Neutrophil (primary cell): ENCODE measurements at regions not wholly inside any gene's neighbourhood (a gene's known extent, or its start where the extent isn't known, plus 50 kb on each side); places are given as distances from the start of the nearest gene placed in this dataset.

Experiments used
- H3K27ac ChIP-seq: fragments of 200-600 bp; sonication (generic); 2 replicates; pipeline ENCODE4 v1.5.1; 2016; ENCODE audit warnings: mild to moderate bottlenecking, moderate library complexity
- H3K27me3 ChIP-seq: fragments of 200-600 bp; sonication (generic); 2 replicates; pipeline ENCODE4 v1.6.0; 2016; ENCODE audit warnings: mild to moderate bottlenecking
- H3K36me3 ChIP-seq: fragments of 200-600 bp; sonication (generic); 2 replicates; pipeline ENCODE4 v1.5.1; 2017
- H3K4me1 ChIP-seq, 2 experiments: fragments of 200-600 bp in 1 of 2; sonication (generic) in 1 of 2; 1 replicate in 1 of 2; 2 replicates in 1 of 2; pipeline versions ENCODE4 v1.5.1 to v1.6.1; 2013 to 2016; ENCODE audit warnings: low read depth in 1 of 2, low read length in 1 of 2, mild to moderate bottlenecking in 1 of 2, moderate library complexity in 1 of 2; ENCODE audit not compliant: control insufficient read depth in 1 of 2, insufficient read depth in 1 of 2
- H3K4me3 ChIP-seq, 2 experiments: fragments of 200-600 bp in 1 of 2; sonication (generic) in 1 of 2; 1 replicate in 1 of 2; 2 replicates in 1 of 2; pipeline ENCODE4 v1.5.1; 2013 to 2016; ENCODE audit warnings: low read depth in 1 of 2, low read length in 1 of 2, mild to moderate bottlenecking in 1 of 2, moderate library complexity in 1 of 2
- H3K9me3 ChIP-seq: fragments of 200-600 bp; sonication (generic); 2 replicates; pipeline ENCODE4 v1.5.1; 2016
- CTCF ChIP-seq: fragments of 200-600 bp; sonication (generic); IDR thresholded peaks from 2 replicates; pipeline ENCODE4 v1.5.1; 2016; ENCODE audit warnings: antibody characterized with exemption

DNA sequence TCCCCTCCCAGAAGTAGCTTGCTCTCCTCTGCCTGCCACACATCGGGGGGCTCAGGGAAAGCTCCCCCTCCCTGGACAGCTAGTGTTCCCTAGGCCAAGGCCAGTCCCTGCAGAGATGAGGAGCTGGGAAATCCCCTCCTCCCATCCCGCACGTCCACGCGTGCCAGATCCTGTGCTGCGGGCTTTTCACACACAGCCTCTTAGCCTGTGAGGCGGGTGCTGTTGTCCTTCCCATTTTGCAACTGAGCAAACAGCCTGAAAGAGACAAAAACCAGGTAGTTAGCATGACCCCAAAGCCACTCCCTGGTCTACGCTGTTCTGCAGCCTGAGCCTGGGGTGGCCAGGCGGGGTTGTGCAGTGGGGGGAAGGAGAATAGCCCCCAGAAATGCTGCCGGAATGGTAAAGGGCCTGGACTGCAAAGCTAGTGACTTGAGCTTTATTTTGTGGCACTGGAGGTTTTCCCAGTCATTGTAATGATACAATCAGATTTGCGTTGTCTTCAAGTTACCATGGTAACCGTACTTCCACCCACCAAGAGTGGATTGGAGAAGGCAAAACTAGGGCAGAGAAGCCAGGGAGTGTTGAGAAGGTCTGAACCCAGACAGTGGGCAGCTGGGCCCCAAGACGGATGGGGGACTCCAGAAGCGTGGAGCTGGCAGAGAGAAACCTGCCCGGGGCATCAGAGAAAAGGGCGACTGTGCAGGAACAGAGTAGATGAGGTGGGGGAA, 98.6 kb upstream of the KCTD7 start:
- H3K27ac ChIP-seq, result no peak overlapping the region
- H3K36me3 ChIP-seq, result peaks cover 31% of the 10 kb centered on the region
- no peaks in the 10 kb centered on the region for H3K4me1 ChIP-seq
- no peak overlapping the region for H3K4me3 ChIP-seq
- no peaks in the 10 kb centered on the region for H3K27me3 ChIP-seq
- no peaks in the 10 kb centered on the region for H3K9me3 ChIP-seq
- no peak for TF ChIP-seq CTCF

GRCh38 chr7:66535414-66536329, 93.0 kb upstream of the KCTD7 start:
- no peak for TF ChIP-seq CTCF
- H3K36me3 ChIP-seq, result peaks cover 18% of the 10 kb centered on the region

DNA sequence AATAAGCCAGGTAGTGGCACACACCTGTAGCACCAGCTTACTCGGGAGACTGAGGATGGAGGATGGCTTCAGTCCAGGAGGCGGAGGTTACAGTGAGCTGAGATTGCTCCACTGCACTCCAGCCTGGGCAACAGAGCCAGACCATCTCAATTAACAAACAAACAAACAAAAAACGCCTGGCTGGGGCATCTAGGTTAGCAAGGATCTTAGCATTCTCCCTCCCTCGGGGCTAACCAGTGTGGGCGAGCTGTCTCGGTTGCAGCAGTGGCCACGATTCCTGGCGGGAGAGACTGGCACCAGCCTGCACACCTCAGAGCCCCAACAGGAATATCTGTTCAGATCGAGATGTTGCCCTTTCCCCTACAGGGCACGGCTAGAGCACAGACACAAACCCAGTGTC, 91.3 kb upstream of the KCTD7 start:
- Histone ChIP-seq H3K36me3 (peaks cover 28% of the 10 kb centered on the region), H3K27ac (no peak overlapping the region), H3K9me3 (no peaks in the 10 kb centered on the region), H3K27me3 (no peaks in the 10 kb centered on the region), H3K4me1 (no peaks in the 10 kb centered on the region), H3K4me3 (no peak overlapping the region)
- no peak for TF ChIP-seq CTCF

More at GRCh38 chr7:66535414-66536329, 93.0 kb upstream of the KCTD7 start:
- Histone ChIP-seq H3K4me3 (no peak overlapping the region), H3K27ac (no peak overlapping the region), H3K9me3 (no peaks in the 10 kb centered on the region), H3K4me1 (no peaks in the 10 kb centered on the region), H3K27me3 (no peaks in the 10 kb centered on the region)

DNA sequence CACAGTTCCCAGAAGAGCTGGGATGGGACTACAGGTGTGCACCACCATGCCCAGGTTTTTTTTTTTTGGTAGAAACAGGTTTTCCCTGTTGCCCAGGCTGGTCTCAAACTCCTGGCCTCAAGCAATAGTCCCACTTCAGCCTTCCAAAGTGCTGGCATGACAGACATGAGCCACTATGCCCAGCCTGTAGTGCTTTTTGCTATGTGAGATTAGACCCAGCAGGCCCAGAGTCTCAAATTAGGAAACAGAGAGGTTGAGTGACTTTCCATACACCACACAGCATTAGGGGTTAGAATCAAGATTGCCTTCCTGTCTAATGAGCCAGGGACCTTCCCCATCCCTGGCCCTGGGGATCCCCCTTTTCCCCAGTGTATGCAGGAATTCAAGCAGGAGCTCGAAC, 90.8 kb upstream of the KCTD7 start:
- H3K9me3 ChIP-seq, result no peaks in the 10 kb centered on the region
- H3K27ac ChIP-seq, result no peak overlapping the region
- peaks cover 33% of the 10 kb centered on the region for H3K36me3 ChIP-seq
- no peaks in the 10 kb centered on the region for H3K4me1 ChIP-seq
- H3K4me3 ChIP-seq, result no peak overlapping the region
- no peak for TF ChIP-seq CTCF
- H3K27me3 ChIP-seq, result no peaks in the 10 kb centered on the region

DNA sequence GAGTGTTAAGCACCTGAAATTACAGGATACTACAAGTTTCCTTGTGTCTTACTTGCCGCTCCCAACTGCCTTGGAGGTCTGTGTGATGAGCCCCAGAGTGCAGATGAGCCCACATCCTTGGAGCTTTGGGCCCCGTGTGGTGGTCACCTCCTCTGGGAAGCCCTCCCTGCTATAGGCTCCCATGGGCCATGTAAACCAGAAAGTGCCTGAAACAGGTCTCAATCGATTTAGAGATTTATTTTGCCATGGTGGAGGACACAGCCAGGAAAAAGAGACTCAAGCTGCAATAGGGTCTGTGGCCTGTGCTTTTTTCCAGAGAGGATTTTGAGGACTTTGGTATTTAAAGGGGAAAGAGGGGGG, 89.4 kb upstream of the KCTD7 start:
- no peaks in the 10 kb centered on the region for H3K9me3 ChIP-seq
- no peaks in the 10 kb centered on the region for H3K4me1 ChIP-seq
- H3K27me3 ChIP-seq, result no peaks in the 10 kb centered on the region
- H3K27ac ChIP-seq, result no peak overlapping the region
- no peak overlapping the region for H3K4me3 ChIP-seq
- no peak for TF ChIP-seq CTCF
- peaks cover 45% of the 10 kb centered on the region for H3K36me3 ChIP-seq
